IMR-90 (cell line): ENCODE measurements at regions not wholly inside any gene's neighbourhood (a gene's known extent, or its start where the extent isn't known, plus 50 kb on each side); places are given as distances from the start of the nearest gene placed in this dataset.

ENCODE experiments used
- ATAC-seq: fragments of 200-7000 bp; cut with Tn5 transposase; 2 replicates; pipeline ENCODE4 v1.9.1; 2020; ENCODE audit warnings: low read depth, mild to moderate bottlenecking, moderate library complexity
- BruUV-seq: library from RNA; stranded (reverse); fragments of 400-500 nt; replicated peaks from 2 replicates; lab custom pipeline; 2021; lab: Mats Ljungman, UMichigan
- CTCF ChIA-PET: fragments of 300-600 bp; formaldehyde crosslinking; extraction: SDS; loops from one replicate; lab custom pipeline; 2021; ENCODE audit warnings: antibody characterized with exemption; lab: Yijun Ruan, JAX
- POLR2A ChIA-PET: fragments of 300-600 bp; sonication (Branson Sonifier 250); formaldehyde crosslinking; loops from one replicate; lab custom pipeline; 2022; ENCODE audit warnings: antibody characterized with exemption; ENCODE audit not compliant: unreplicated experiment; lab: Charles Lee
- DNase-seq: peaks from one replicate; pipeline ENCODE4 v3.0.0; 2013
- H2AFZ ChIP-seq: replicated peaks from 2 replicates; pipeline ENCODE3; 2013; ENCODE audit warnings: low read length, mild to moderate bottlenecking; ENCODE audit not compliant: poor library complexity
- H2AK5ac ChIP-seq: 2 replicates; pipeline ENCODE4 v1.6.1; 2013; ENCODE audit warnings: low read depth, low read length, inconsistent platforms
- H2AK9ac ChIP-seq: replicated peaks from 2 replicates; pipeline ENCODE3; 2013; ENCODE audit warnings: mild to moderate bottlenecking, low read depth, low read length, moderate library complexity; ENCODE audit not compliant: poor library complexity
- H2BK120ac ChIP-seq: 2 replicates; pipeline ENCODE4 v1.6.1; 2013; ENCODE audit warnings: low read depth, low read length, inconsistent platforms
- H2BK15ac ChIP-seq: 3 replicates; pipeline ENCODE4 v1.6.1; 2013; ENCODE audit warnings: low read depth, low read length, inconsistent platforms
- H2BK20ac ChIP-seq: 2 replicates; pipeline ENCODE4 v1.6.1; 2013; ENCODE audit warnings: low read depth, mild to moderate bottlenecking, inconsistent platforms, low read length, moderate library complexity
- H2BK5ac ChIP-seq: 2 replicates; pipeline ENCODE4 v1.6.1; 2013; ENCODE audit warnings: mild to moderate bottlenecking, low read depth, low read length, inconsistent platforms; ENCODE audit not compliant: poor library complexity, severe bottlenecking
- H3K14ac ChIP-seq: replicated peaks from 2 replicates; pipeline ENCODE4 v1.6.1; 2013; ENCODE audit warnings: low read depth, low read length, inconsistent platforms
- H3K18ac ChIP-seq: 2 replicates; pipeline ENCODE4 v1.6.1; 2013; ENCODE audit warnings: low read depth, low read length, control low read depth
- H3K23ac ChIP-seq: 2 replicates; pipeline ENCODE4 v1.6.1; 2013; ENCODE audit warnings: low read depth, low read length, inconsistent platforms
- H3K27ac ChIP-seq: 2 replicates; pipeline ENCODE4 v1.5.1; 2013; ENCODE audit warnings: mild to moderate bottlenecking, control low read depth, low read length; ENCODE audit not compliant: insufficient read depth
- H3K27me3 ChIP-seq: 2 replicates; pipeline ENCODE4 v1.6.1; 2013; ENCODE audit warnings: low read length; ENCODE audit not compliant: control insufficient read depth, insufficient read depth
- H3K36me3 ChIP-seq: 2 replicates; pipeline ENCODE4 v1.6.1; 2013; ENCODE audit warnings: low read length, mixed read lengths; ENCODE audit not compliant: control insufficient read depth, insufficient read depth
- H3K4ac ChIP-seq: 2 replicates; pipeline ENCODE4 v1.6.1; 2013; ENCODE audit warnings: low read depth, low read length, inconsistent platforms
- H3K4me1 ChIP-seq: 2 replicates; pipeline ENCODE4 v1.6.1; 2013; ENCODE audit warnings: low read length, mixed read lengths; ENCODE audit not compliant: control insufficient read depth, insufficient read depth
- H3K4me2 ChIP-seq: 2 replicates; pipeline ENCODE4 v1.6.1; 2013; ENCODE audit warnings: low read depth, mild to moderate bottlenecking, control low read depth, low read length, moderate library complexity
- H3K4me3 ChIP-seq: 2 replicates; pipeline ENCODE4 v1.5.1; 2013; ENCODE audit warnings: low read depth, mild to moderate bottlenecking, control low read depth, low read length, moderate library complexity; ENCODE audit not compliant: insufficient read depth
- H3K56ac ChIP-seq: 2 replicates; pipeline ENCODE4 v1.6.1; 2013; ENCODE audit warnings: low read length, inconsistent platforms; ENCODE audit not compliant: insufficient read depth; ENCODE audit errors: extremely low read depth
- H3K79me1 ChIP-seq, 2 experiments: 2 replicates each; pipeline ENCODE4 v1.6.1; 2013; ENCODE audit warnings: low read length in 2 of 2, inconsistent platforms in 1 of 2, low read depth in 1 of 2
- H3K9ac ChIP-seq: 2 replicates; pipeline ENCODE4 v1.6.1; 2013; ENCODE audit warnings: low read depth, low read length, control low read depth
- H3K9me1 ChIP-seq: 2 replicates; pipeline ENCODE4 v1.6.1; 2013; ENCODE audit warnings: low read length, inconsistent platforms; ENCODE audit not compliant: insufficient read depth
- H3K9me3 ChIP-seq: 2 replicates; pipeline ENCODE4 v1.6.1; 2013; ENCODE audit warnings: low read length; ENCODE audit not compliant: control insufficient read depth, insufficient read depth
- H4K20me1 ChIP-seq: 2 replicates; pipeline ENCODE4 v1.6.1; 2013; ENCODE audit warnings: low read length, inconsistent platforms; ENCODE audit not compliant: insufficient read depth
- H4K5ac ChIP-seq: 2 replicates; pipeline ENCODE4 v1.6.1; 2013; ENCODE audit warnings: mild to moderate bottlenecking, low read depth, low read length, control low read depth
- H4K8ac ChIP-seq, 2 experiments: 2 replicates each; pipeline ENCODE4 v1.6.1; 2013; ENCODE audit warnings: low read depth in 2 of 2, low read length in 2 of 2, control low read depth in 1 of 2, inconsistent platforms in 1 of 2
- H4K91ac ChIP-seq: 2 replicates; pipeline ENCODE4 v1.6.1; 2013; ENCODE audit warnings: low read depth, low read length, inconsistent platforms; ENCODE audit not compliant: insufficient read depth
- CEBPB ChIP-seq: IDR thresholded peaks from 2 replicates; pipeline ENCODE4 v1.6.1; 2012; ENCODE audit warnings: low read depth, low read length, improper control_type of control experiment
- CHD1 ChIP-seq: IDR thresholded peaks from 2 replicates; pipeline ENCODE4 v1.6.1; 2012; ENCODE audit warnings: low read depth, low read length, improper control_type of control experiment
- FOS ChIP-seq: fragments of 150-350 bp; IDR thresholded peaks from 2 replicates; pipeline ENCODE4 v1.6.1; 2016; ENCODE audit warnings: low read depth, low read length
- MAFK ChIP-seq: IDR thresholded peaks from 2 replicates; pipeline ENCODE4 v1.6.1; 2012; ENCODE audit warnings: low read depth, low read length, improper control_type of control experiment
- MXI1 ChIP-seq: IDR thresholded peaks from 2 replicates; pipeline ENCODE4 v1.6.1; 2012; ENCODE audit warnings: low read depth, mild to moderate bottlenecking, low read length, moderate library complexity, borderline replicate concordance
- NFE2L2 ChIP-seq: fragments of 150-350 bp; IDR thresholded peaks from 2 replicates; pipeline ENCODE4 v1.6.1; 2016; ENCODE audit warnings: low read depth, mild to moderate bottlenecking, low read length
- POLR2A ChIP-seq: IDR thresholded peaks from 2 replicates; pipeline ENCODE4 v1.6.1; 2012; ENCODE audit warnings: mild to moderate bottlenecking, low read depth, low read length
- RAD21 ChIP-seq: IDR thresholded peaks from 2 replicates; pipeline ENCODE4 v1.6.1; 2012; ENCODE audit warnings: low read length, improper control_type of control experiment
- RCOR1 ChIP-seq: IDR thresholded peaks from 2 replicates; pipeline ENCODE4 v1.6.1; 2012; ENCODE audit warnings: mild to moderate bottlenecking, low read length, improper control_type of control experiment; ENCODE audit not compliant: insufficient replicate concordance
- RFX5 ChIP-seq: IDR thresholded peaks from 2 replicates; pipeline ENCODE4 v1.8.0; 2012; ENCODE audit warnings: low read depth, mild to moderate bottlenecking, low read length, moderate library complexity
- SMC3 ChIP-seq: fragments of 150-350 bp; IDR thresholded peaks from 2 replicates; pipeline ENCODE4 v1.6.1; 2016; ENCODE audit warnings: low read depth, mild to moderate bottlenecking, antibody characterized with exemption, low read length, moderate library complexity
- USF2 ChIP-seq: fragments of 150-350 bp; IDR thresholded peaks from 2 replicates; pipeline ENCODE4 v1.6.1; 2017; ENCODE audit warnings: mild to moderate bottlenecking, antibody characterized with exemption, low read length, low read depth
- WGBS, 2 experiments: methylation state at CpG; one replicate each; pipeline versions ENCODE4 v1.1.5 to v1.1.7; 2013; ENCODE audit warnings: missing lambda C conversion rate in 2 of 2; ENCODE audit not compliant: insufficient read length in 1 of 2; ENCODE audit errors: extremely low coverage in 2 of 2; 5-methylcytosine and 5-hydroxymethylcytosine counted together
- dilution Hi-C: fragments of 300-500 bp; cut with HindIII; formaldehyde crosslinking; loops from one replicate; pipeline ENCODE4 v1.14.3; 2018; ENCODE audit warnings: low sequenced_read_pairs; ENCODE audit not compliant: unreplicated experiment
- in situ Hi-C: fragments of 300-500 bp; cut with MboI; formaldehyde crosslinking; loops from 3 replicates; pipeline ENCODE4 v1.14.3; 2019; ENCODE audit warnings: low sequenced_read_pairs, inconsistent platforms, mixed read lengths
- intact Hi-C: fragments of 100-400 bp; cut with micrococcal nuclease; formaldehyde crosslinking; loops from 2 replicates; pipeline ENCODE4 v1.10.0; 2022
- TF ChIP-seq, protein P1 (sequence below): fragments of 150-350 bp; IDR thresholded peaks from 2 replicates; pipeline ENCODE4 v1.6.1; 2016; ENCODE audit warnings: low read depth, mild to moderate bottlenecking, low read length, moderate library complexity, borderline replicate concordance

DNA sequence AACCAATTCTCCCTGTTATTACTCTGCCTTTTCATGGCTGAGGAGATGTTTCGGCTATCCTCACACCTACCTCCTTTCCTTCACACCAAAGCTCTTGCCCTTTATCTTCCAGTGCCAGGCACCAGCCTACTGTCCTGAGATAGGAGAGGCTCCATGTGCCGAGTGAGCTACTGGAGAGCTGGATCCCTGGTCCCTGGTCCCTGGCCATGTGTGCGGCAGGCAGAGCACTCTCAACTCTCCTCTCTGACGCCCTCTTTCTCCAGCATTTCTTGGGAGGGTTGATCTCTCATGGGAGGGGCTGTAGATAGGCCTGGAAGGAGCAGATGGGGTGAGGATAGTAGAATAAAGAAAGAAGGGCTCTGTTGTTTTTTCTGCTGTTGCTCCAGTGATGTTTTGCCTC, 277.1 kb upstream of the UMPS start:
- dilution Hi-C loops, result no loop called here
- no peak overlapping the region for H3K27ac ChIP-seq
- H2AFZ ChIP-seq, result no peak overlapping the region
- TF ChIP-seq CEBPB (no peak), USF2 (no peak), SMC3 (no peak), RAD21 (no peak), FOS (no peak), MAFK (no peak), RCOR1 (no peak), POLR2A (no peak), CHD1 (no peak), RFX5 (no peak), MXI1 (no peak), NFE2L2 (no peak)
- TF ChIP-seq, protein P1, sequence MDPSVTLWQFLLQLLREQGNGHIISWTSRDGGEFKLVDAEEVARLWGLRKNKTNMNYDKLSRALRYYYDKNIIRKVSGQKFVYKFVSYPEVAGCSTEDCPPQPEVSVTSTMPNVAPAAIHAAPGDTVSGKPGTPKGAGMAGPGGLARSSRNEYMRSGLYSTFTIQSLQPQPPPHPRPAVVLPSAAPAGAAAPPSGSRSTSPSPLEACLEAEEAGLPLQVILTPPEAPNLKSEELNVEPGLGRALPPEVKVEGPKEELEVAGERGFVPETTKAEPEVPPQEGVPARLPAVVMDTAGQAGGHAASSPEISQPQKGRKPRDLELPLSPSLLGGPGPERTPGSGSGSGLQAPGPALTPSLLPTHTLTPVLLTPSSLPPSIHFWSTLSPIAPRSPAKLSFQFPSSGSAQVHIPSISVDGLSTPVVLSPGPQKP, result no peak
- intact Hi-C loops, result no loop called here
- no peak overlapping the region for H2AK5ac ChIP-seq
- H4K20me1 ChIP-seq, result no peaks in the 10 kb centered on the region
- H2AK9ac ChIP-seq, result no peak overlapping the region
- no peak overlapping the region for H4K91ac ChIP-seq
- peaks cover 4% of the 10 kb centered on the region; the same call in 1 of the 2 replicates for H3K36me3 ChIP-seq
- CTCF ChIA-PET, result no interaction called here
- H2BK5ac ChIP-seq, result no peak overlapping the region
- no peak overlapping the region for H3K4me3 ChIP-seq
- peaks cover 1% of the 10 kb centered on the region; the same call in 1 of the 2 replicates for H3K27me3 ChIP-seq
- BruUV-seq, result no TSS peak
- no peak overlapping the region for H4K8ac ChIP-seq
- no peak overlapping the region for H2BK20ac ChIP-seq
- H3K23ac ChIP-seq, result no peak overlapping the region
- POLR2A ChIA-PET, result no interaction called here
- no peak overlapping the region for H3K4ac ChIP-seq
- in situ Hi-C loops, result no loop called here
- no peak overlapping the region for H3K18ac ChIP-seq
- H3K4me2 ChIP-seq, result no peak overlapping the region
- no peak overlapping the region for H3K14ac ChIP-seq
- no peak overlapping the region for H4K5ac ChIP-seq
- no peak overlapping the region for H2BK15ac ChIP-seq
- H2BK120ac ChIP-seq, result no peak overlapping the region
- no peaks in the 10 kb centered on the region for H3K4me1 ChIP-seq
- H3K9me1 ChIP-seq, result no peaks in the 10 kb centered on the region
- no peaks in the 10 kb centered on the region for H3K9me3 ChIP-seq
- ATAC-seq (no peak), DNase-seq (no peak)
- WGBS, 2 experiments, result no CpG with 5 or more reads among the region's 4 CpGs
- H3K79me1 ChIP-seq, result no peaks in the 10 kb centered on the region
- H3K9ac ChIP-seq, result no peak overlapping the region
- no peak overlapping the region for H3K56ac ChIP-seq
